HepG2 (cell line): ENCODE measurements at regions not wholly inside any gene's neighbourhood (a gene's known extent, or its start where the extent isn't known, plus 50 kb on each side); places are given as distances from the start of the nearest gene placed in this dataset.

Experiments
- ASH2L ChIP-seq: fragments of 300-600, 200-600 bp; sonication (generic); IDR thresholded peaks from 2 replicates; pipeline ENCODE4 v1.7.0; 2017; ENCODE audit warnings: low read depth, mild to moderate bottlenecking, moderate library complexity, mixed read lengths, low read length; ENCODE audit not compliant: insufficient read length
- CBX2 ChIP-seq, 2 experiments: fragments of 200-600 bp in 1 of 2; sonication (generic); formaldehyde crosslinking in 1 of 2; IDR thresholded peaks; 2 replicates each; pipeline versions ENCODE4 v1.7.0 to v1.8.1; 2018 to 2022; ENCODE audit warnings: low read depth in 2 of 2, low read length in 1 of 2, mild to moderate bottlenecking in 1 of 2, missing genetic modification reagents in 1 of 2
- CCDC6 ChIP-seq: sonication (generic); formaldehyde crosslinking; IDR thresholded peaks from 2 replicates; pipeline ENCODE4 v1.8.1; 2022; ENCODE audit warnings: mild to moderate bottlenecking, missing genetic modification reagents, moderate library complexity
- KLF6 ChIP-seq: IDR thresholded peaks from 2 replicates; pipeline ENCODE4 v1.8.0; 2016; ENCODE audit warnings: missing biosample characterization, missing genetic modification reagents
- MAFG ChIP-seq: sonication (generic); formaldehyde crosslinking; IDR thresholded peaks from 2 replicates; pipeline ENCODE4 v1.5.1; 2020; ENCODE audit warnings: mild to moderate bottlenecking, missing genetic modification reagents
- MAFK ChIP-seq, 2 experiments: IDR thresholded peaks in 1 of 2; conservative IDR thresholded peaks in 1 of 2; 2 replicates each; pipeline ENCODE4 v1.6.1; 2011; ENCODE audit warnings: improper control_type of control experiment in 2 of 2, low read length in 2 of 2
- MBD4 ChIP-seq: IDR thresholded peaks from 2 replicates; pipeline ENCODE4 v1.6.1; 2012; ENCODE audit warnings: low read length, inconsistent platforms, borderline replicate concordance
- RFX1 ChIP-seq: fragments of 450-650 bp; IDR thresholded peaks from 2 replicates; pipeline ENCODE4 v1.6.1; 2017
- SKI ChIP-seq: fragments of 450-650 bp; IDR thresholded peaks from one replicate; pipeline ENCODE4 v1.6.1; 2018; ENCODE audit warnings: mild to moderate bottlenecking; ENCODE audit not compliant: partially characterized antibody
- STAT5B ChIP-seq: sonication (generic); formaldehyde crosslinking; IDR thresholded peaks from 2 replicates; pipeline ENCODE4 v1.4.0; 2020; ENCODE audit warnings: missing genetic modification reagents
- ZNF121 ChIP-seq: sonication (generic); formaldehyde crosslinking; IDR thresholded peaks from 2 replicates; pipeline ENCODE4 v1.5.0; 2020; ENCODE audit warnings: mild to moderate bottlenecking, missing genetic modification reagents
- ZNF232 ChIP-seq: sonication (generic); formaldehyde crosslinking; IDR thresholded peaks from 2 replicates; pipeline ENCODE4 v1.4.0; 2020; ENCODE audit warnings: missing genetic modification reagents, borderline replicate concordance
- ZNF260 ChIP-seq: sonication (generic); formaldehyde crosslinking; IDR thresholded peaks from 2 replicates; pipeline ENCODE4 v1.4.0; 2020; ENCODE audit warnings: missing genetic modification reagents, low read depth, mild to moderate bottlenecking, borderline replicate concordance
- ZNF570 ChIP-seq: sonication (generic); formaldehyde crosslinking; IDR thresholded peaks from 2 replicates; pipeline ENCODE4 v1.4.0; 2020; ENCODE audit warnings: mild to moderate bottlenecking, missing genetic modification reagents, borderline replicate concordance
- ZNF615 ChIP-seq: sonication (generic); formaldehyde crosslinking; IDR thresholded peaks from 2 replicates; pipeline ENCODE4 v1.5.0; 2020; ENCODE audit warnings: mild to moderate bottlenecking, missing genetic modification reagents, borderline replicate concordance
- ZNF766 ChIP-seq: sonication (generic); formaldehyde crosslinking; IDR thresholded peaks from 2 replicates; pipeline ENCODE4 v1.5.0; 2020; ENCODE audit warnings: missing genetic modification reagents, borderline replicate concordance
- ZNF790 ChIP-seq: sonication (generic); formaldehyde crosslinking; IDR thresholded peaks from 2 replicates; pipeline ENCODE4 v1.8.0; 2022; ENCODE audit warnings: missing genetic modification reagents, mild to moderate bottlenecking, borderline replicate concordance
- TF ChIP-seq, protein P1 (sequence below), 2 experiments: IDR thresholded peaks; 2 replicates each; pipeline ENCODE4 v1.6.1; 2011 to 2012; ENCODE audit warnings: low read length in 2 of 2, borderline replicate concordance in 1 of 2, low read depth in 1 of 2, mild to moderate bottlenecking in 1 of 2, moderate library complexity in 1 of 2
- TF ChIP-seq, protein P2 (sequence below): sonication (generic); formaldehyde crosslinking; conservative IDR thresholded peaks from 2 replicates; pipeline ENCODE4 v1.8.0; 2022; ENCODE audit warnings: low read depth, missing genetic modification reagents

DNA sequence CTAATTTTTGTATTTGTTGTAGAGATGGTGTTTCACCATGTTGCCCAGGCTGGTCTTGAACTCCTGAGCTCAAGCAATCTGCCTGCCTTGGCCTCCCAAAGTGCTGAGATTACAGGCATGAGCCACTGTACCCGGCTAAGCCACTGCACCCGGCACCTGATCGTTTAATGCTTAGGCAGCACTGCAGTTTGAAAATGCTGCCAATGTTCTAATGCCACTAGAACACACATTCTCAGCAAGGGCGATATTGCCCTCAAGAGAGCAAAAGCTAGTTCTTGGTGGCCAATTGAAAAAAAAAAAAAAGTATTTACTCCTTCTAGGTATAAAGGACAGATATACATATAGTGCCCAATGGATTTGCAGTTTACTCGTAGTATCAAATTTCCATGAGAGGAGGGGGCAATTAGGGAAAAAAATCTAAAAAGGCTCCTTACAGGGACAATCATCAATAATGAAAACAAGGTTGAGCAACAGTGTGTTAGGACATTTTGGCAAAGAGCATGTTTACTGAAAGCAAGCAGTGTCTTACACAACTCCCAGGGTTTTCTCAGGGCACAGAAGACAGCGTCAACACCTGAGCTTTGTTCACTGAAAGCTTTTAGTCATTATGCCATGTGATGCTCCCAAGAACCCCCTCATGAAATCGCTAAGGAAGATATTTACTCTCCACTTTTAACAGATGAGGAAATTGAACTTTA is 199.9 kb upstream of the PKDCC start (continued):
- TF ChIP-seq, protein P1, sequence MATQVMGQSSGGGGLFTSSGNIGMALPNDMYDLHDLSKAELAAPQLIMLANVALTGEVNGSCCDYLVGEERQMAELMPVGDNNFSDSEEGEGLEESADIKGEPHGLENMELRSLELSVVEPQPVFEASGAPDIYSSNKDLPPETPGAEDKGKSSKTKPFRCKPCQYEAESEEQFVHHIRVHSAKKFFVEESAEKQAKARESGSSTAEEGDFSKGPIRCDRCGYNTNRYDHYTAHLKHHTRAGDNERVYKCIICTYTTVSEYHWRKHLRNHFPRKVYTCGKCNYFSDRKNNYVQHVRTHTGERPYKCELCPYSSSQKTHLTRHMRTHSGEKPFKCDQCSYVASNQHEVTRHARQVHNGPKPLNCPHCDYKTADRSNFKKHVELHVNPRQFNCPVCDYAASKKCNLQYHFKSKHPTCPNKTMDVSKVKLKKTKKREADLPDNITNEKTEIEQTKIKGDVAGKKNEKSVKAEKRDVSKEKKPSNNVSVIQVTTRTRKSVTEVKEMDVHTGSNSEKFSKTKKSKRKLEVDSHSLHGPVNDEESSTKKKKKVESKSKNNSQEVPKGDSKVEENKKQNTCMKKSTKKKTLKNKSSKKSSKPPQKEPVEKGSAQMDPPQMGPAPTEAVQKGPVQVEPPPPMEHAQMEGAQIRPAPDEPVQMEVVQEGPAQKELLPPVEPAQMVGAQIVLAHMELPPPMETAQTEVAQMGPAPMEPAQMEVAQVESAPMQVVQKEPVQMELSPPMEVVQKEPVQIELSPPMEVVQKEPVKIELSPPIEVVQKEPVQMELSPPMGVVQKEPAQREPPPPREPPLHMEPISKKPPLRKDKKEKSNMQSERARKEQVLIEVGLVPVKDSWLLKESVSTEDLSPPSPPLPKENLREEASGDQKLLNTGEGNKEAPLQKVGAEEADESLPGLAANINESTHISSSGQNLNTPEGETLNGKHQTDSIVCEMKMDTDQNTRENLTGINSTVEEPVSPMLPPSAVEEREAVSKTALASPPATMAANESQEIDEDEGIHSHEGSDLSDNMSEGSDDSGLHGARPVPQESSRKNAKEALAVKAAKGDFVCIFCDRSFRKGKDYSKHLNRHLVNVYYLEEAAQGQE (IDR thresholded peaks at IDR 0.05; ENCODE audit: borderline replicate concordance in 1 of 2, low read depth in 1 of 2, low read length in 2 of 2) = peak in 1 of 2 experiments; percentile 82; a peak in 2 of 4 replicates
- TF ChIP-seq ZNF766 (CRISPR knock-in tag) (peak; percentile 50; the same call in 1 of the 2 replicates), SKI (peak; percentile 84), ZNF121 (CRISPR knock-in tag) (no peak), ASH2L (peak; percentile 64), RFX1 (no peak), ZNF615 (no peak), CBX2 (IDR thresholded peaks at IDR 0.05; ENCODE audit: low read depth, low read length) (no peak), CBX2 (CRISPR knock-in tag; IDR thresholded peaks at IDR 0.05; ENCODE audit: low read depth) (no peak), MBD4 (peak; percentile 94), STAT5B (CRISPR knock-in tag) (0 out of 2 replicates have a peak, but pooled peaks have one; percentile 73), ZNF260 (no peak), KLF6 (CRISPR knock-in tag) (peak; percentile 98), CCDC6 (CRISPR knock-in tag) (peak; percentile 90), ZNF790 (CRISPR knock-in tag) (no peak), ZNF570 (CRISPR knock-in tag) (no peak), MAFK (conservative IDR thresholded peaks at IDR 0.05 in 1 of 2, IDR thresholded peaks at IDR 0.05 in 1 of 2; ENCODE audit: low read length in 2 of 2) (no peak), MAFG (CRISPR knock-in tag) (no peak), ZNF232 (CRISPR knock-in tag) (0 out of 2 replicates have a peak, but pooled peaks have one; percentile 30)
- TF ChIP-seq, protein P2, sequence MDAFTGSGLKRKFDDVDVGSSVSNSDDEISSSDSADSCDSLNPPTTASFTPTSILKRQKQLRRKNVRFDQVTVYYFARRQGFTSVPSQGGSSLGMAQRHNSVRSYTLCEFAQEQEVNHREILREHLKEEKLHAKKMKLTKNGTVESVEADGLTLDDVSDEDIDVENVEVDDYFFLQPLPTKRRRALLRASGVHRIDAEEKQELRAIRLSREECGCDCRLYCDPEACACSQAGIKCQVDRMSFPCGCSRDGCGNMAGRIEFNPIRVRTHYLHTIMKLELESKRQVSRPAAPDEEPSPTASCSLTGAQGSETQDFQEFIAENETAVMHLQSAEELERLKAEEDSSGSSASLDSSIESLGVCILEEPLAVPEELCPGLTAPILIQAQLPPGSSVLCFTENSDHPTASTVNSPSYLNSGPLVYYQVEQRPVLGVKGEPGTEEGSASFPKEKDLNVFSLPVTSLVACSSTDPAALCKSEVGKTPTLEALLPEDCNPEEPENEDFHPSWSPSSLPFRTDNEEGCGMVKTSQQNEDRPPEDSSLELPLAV = no peak
